A549 (cell line): ENCODE measurements at regions not wholly inside any gene's neighbourhood (a gene's known extent, or its start where the extent isn't known, plus 50 kb on each side); places are given as distances from the start of the nearest gene placed in this dataset.

ENCODE experiments used
- ATAC-seq, 2 experiments: fragments of 200-7000 bp in 1 of 2; fragments of >200 bp in 1 of 2; cut with Nextera tagmentation in 1 of 2; cut with Tn5 transposase in 1 of 2; 3 replicates each; pipeline versions ENCODE4 v1.8.0 to v1.9.1; 2018 to 2020; ENCODE audit warnings: mild to moderate bottlenecking in 1 of 2, moderate library complexity in 1 of 2
- CTCF ChIA-PET: fragments of 300-600 bp; sonication (Branson Sonifier 250); formaldehyde crosslinking; extraction: SDS; loops from one replicate; lab custom pipeline; 2021; ENCODE audit warnings: antibody characterized with exemption, inconsistent platforms; lab: Yijun Ruan, JAX
- POLR2A ChIA-PET: fragments of 350-600 bp; formaldehyde crosslinking; extraction: SDS; loops from one replicate; lab custom pipeline; 2021; ENCODE audit warnings: antibody characterized with exemption, inconsistent platforms; lab: Yijun Ruan, JAX
- DNase-seq, 2 experiments: peaks; one replicate each; pipeline versions ENCODE4 v3.0.0 to v3.0.0-alpha.2; 2011 to 2016; ENCODE audit warnings: low read depth in 1 of 2, low spot score in 1 of 2
- FAIRE-seq: peaks from 2 replicates; lab custom pipeline; 2011; peaks lifted over from hg19 to GRCh38; lab: Jason Lieb, UNC
- H3K27ac ChIP-seq, 2 experiments: fragments of >200 bp; sonication (Bioruptor Twin); formaldehyde crosslinking; 3 replicates each; pipeline ENCODE4 v1.5.1; 2016 to 2017
- H3K4me1 ChIP-seq: fragments of >200 bp; sonication (Bioruptor Twin); formaldehyde crosslinking; 3 replicates; pipeline ENCODE4 v1.6.1; 2016
- H3K4me2 ChIP-seq: fragments of >200 bp; sonication (Bioruptor Twin); formaldehyde crosslinking; 3 replicates; pipeline ENCODE4 v1.6.1; 2016
- H3K4me3 ChIP-seq: fragments of >200 bp; sonication (Bioruptor Twin); formaldehyde crosslinking; 3 replicates; pipeline ENCODE4 v1.5.1; 2016
- H3K9me3 ChIP-seq: fragments of >200 bp; sonication (Bioruptor Twin); formaldehyde crosslinking; 3 replicates; pipeline ENCODE4 v1.6.1; 2016
- BCL3 ChIP-seq: fragments of >200 bp; sonication (Bioruptor Twin); formaldehyde crosslinking; IDR thresholded peaks from 3 replicates; pipeline ENCODE4 v1.6.1; 2016
- CBX8 ChIP-seq: fragments of 200-600 bp; sonication (generic); IDR thresholded peaks from 2 replicates; pipeline ENCODE4 v1.6.1; 2016
- CHD4 ChIP-seq: fragments of 200-600 bp; sonication (generic); IDR thresholded peaks from 2 replicates; pipeline ENCODE4 v1.6.1; 2016; ENCODE audit warnings: antibody characterized with exemption, mild to moderate bottlenecking, borderline replicate concordance
- FOSB ChIP-seq: fragments of 250-450 bp; sonication (Bioruptor Pico); IDR thresholded peaks from 2 replicates; pipeline ENCODE4 v1.5.0; 2020; ENCODE audit warnings: mild to moderate bottlenecking, moderate library complexity
- FOSL2 ChIP-seq, 2 experiments: fragments of 450-650 bp in 1 of 2; fragments of >200 bp in 1 of 2; sonication (Bioruptor Twin) in 1 of 2; formaldehyde crosslinking; IDR thresholded peaks; 2 replicates each; pipeline versions ENCODE4 v1.5.0 to v1.6.1; 2016 to 2020; ENCODE audit warnings: mild to moderate bottlenecking in 1 of 2, moderate library complexity in 1 of 2
- HES2 ChIP-seq: fragments of >200 bp; sonication (Bioruptor Twin); formaldehyde crosslinking; IDR thresholded peaks from 2 replicates; pipeline ENCODE4 v1.6.1; 2016
- KDM1A ChIP-seq: fragments of 200-600 bp; sonication (generic); IDR thresholded peaks from 2 replicates; pipeline ENCODE4 v1.6.1; 2016; ENCODE audit warnings: low read depth, mild to moderate bottlenecking
- KDM5A ChIP-seq: fragments of 200-600 bp; sonication (generic); IDR thresholded peaks from 2 replicates; pipeline ENCODE4 v1.6.1; 2016; ENCODE audit warnings: antibody characterized with exemption, mild to moderate bottlenecking
- MAFK ChIP-seq: fragments of 450-650 bp; IDR thresholded peaks from 2 replicates; pipeline ENCODE4 v1.6.1; 2014; ENCODE audit not compliant: partially characterized antibody
- MYC ChIP-seq: IDR thresholded peaks from 2 replicates; pipeline ENCODE4 v1.6.1; 2012; ENCODE audit warnings: mild to moderate bottlenecking, inconsistent platforms, low read length, improper control_type of control experiment, borderline replicate concordance
- POLR2A ChIP-seq: IDR thresholded peaks from 2 replicates; pipeline ENCODE4 v1.6.1; 2012; ENCODE audit warnings: mild to moderate bottlenecking, low read length
- POLR2AphosphoS2 ChIP-seq: conservative IDR thresholded peaks from 2 replicates; pipeline ENCODE4 v1.6.1; 2012; ENCODE audit warnings: low read length, improper control_type of control experiment, inconsistent platforms
- RCOR1 ChIP-seq: fragments of 150-350 bp; IDR thresholded peaks from 2 replicates; pipeline ENCODE4 v1.6.1; 2014; ENCODE audit warnings: antibody characterized with exemption, low read length, low read depth
- REST ChIP-seq: fragments of 200-600 bp; sonication (generic); IDR thresholded peaks from 2 replicates; pipeline ENCODE4 v1.6.1; 2016; ENCODE audit warnings: antibody characterized with exemption, mild to moderate bottlenecking, moderate library complexity
- RNF2 ChIP-seq: fragments of 200-600 bp; sonication (generic); IDR thresholded peaks from 2 replicates; pipeline ENCODE4 v1.6.1; 2016; ENCODE audit warnings: low read depth, mild to moderate bottlenecking, antibody characterized with exemption, moderate library complexity, borderline replicate concordance
- TP53 ChIP-seq: fragments of 250-450 bp; sonication (Bioruptor Pico); IDR thresholded peaks from 2 replicates; pipeline ENCODE4 v1.5.0; 2021; ENCODE audit warnings: mild to moderate bottlenecking, moderate library complexity
- ZC3H11A ChIP-seq: fragments of 450-650 bp; IDR thresholded peaks from 2 replicates; pipeline ENCODE4 v1.6.1; 2014; ENCODE audit warnings: antibody characterized with exemption, mild to moderate bottlenecking
- ZSCAN20 ChIP-seq: fragments of 250-450 bp; sonication (Bioruptor Pico); IDR thresholded peaks from 2 replicates; pipeline ENCODE4 v1.8.0; 2022; ENCODE audit warnings: mild to moderate bottlenecking, moderate library complexity
- WGBS: methylation state at CpG from one replicate; pipeline ENCODE4 v1.1.6; 2017; ENCODE audit errors: missing lambda C conversion rate; 5-methylcytosine and 5-hydroxymethylcytosine counted together
- TF ChIP-seq, protein P1 (sequence below): fragments of >200 bp; sonication (Bioruptor Twin); formaldehyde crosslinking; IDR thresholded peaks from 3 replicates; pipeline ENCODE4 v1.5.1; 2016

- WGBS, result 54% methylated on average over 3 of the region's 6 CpGs
- no peak overlapping the region for H3K4me3 ChIP-seq
- FAIRE-seq (no peak), ATAC-seq (no peak)
- H3K27ac ChIP-seq, result no peak overlapping the region
- no peak overlapping the region for H3K4me2 ChIP-seq
- TF ChIP-seq POLR2AphosphoS2 (no peak), RCOR1 (no peak), MAFK (no peak), HES2 (no peak), TP53 (CRISPR knock-in tag) (no peak), FOSL2 (IDR thresholded peaks at IDR 0.05) (no peak), FOSL2 (CRISPR knock-in tag; IDR thresholded peaks at IDR 0.05) (no peak), CHD4 (no peak), REST (no peak), FOSB (CRISPR knock-in tag) (no peak)
- TF ChIP-seq, protein P1, sequence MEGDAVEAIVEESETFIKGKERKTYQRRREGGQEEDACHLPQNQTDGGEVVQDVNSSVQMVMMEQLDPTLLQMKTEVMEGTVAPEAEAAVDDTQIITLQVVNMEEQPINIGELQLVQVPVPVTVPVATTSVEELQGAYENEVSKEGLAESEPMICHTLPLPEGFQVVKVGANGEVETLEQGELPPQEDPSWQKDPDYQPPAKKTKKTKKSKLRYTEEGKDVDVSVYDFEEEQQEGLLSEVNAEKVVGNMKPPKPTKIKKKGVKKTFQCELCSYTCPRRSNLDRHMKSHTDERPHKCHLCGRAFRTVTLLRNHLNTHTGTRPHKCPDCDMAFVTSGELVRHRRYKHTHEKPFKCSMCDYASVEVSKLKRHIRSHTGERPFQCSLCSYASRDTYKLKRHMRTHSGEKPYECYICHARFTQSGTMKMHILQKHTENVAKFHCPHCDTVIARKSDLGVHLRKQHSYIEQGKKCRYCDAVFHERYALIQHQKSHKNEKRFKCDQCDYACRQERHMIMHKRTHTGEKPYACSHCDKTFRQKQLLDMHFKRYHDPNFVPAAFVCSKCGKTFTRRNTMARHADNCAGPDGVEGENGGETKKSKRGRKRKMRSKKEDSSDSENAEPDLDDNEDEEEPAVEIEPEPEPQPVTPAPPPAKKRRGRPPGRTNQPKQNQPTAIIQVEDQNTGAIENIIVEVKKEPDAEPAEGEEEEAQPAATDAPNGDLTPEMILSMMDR, result no peak
- TF ChIP-seq, all 56 proteins: peak for 0
- CTCF ChIA-PET, result interaction anchor here (0.6 kb wide), 1 partner anchor 94 kb away, joined by 5 read pairs; no protein-coding TSS in a partner anchor
- Histone ChIP-seq H3K4me1 (no peaks in the 10 kb centered on the region), H3K9me3 (no peaks in the 10 kb centered on the region)
- POLR2A ChIA-PET, result no interaction called here
- no peak for DNase-seq
Observed at GRCh38 chr5:2640717-2641116, 110.8 kb downstream of the IRX2 start.

GRCh38 chr5:2639425-2639824 is 112.1 kb downstream of the IRX2 start:
- no peak for TF ChIP-seq KDM1A
- no peak for TF ChIP-seq BCL3
- TF ChIP-seq POLR2A, result no peak
- TF ChIP-seq ZC3H11A, result no peak
- no peak for TF ChIP-seq KDM5A
- no peak for TF ChIP-seq CBX8
- no peak for TF ChIP-seq RNF2
- no peak for TF ChIP-seq ZSCAN20
- TF ChIP-seq MYC, result no peak
- Histone ChIP-seq H3K9me3 (no peaks in the 10 kb centered on the region), H3K27ac (no peak overlapping the region), H3K4me3 (no peak overlapping the region), H3K4me1 (no peaks in the 10 kb centered on the region), H3K4me2 (no peak overlapping the region)
- no peak for FAIRE-seq
- POLR2A ChIA-PET, result no interaction called here
- 55% methylated on average over 5 of the region's 5 CpGs for WGBS
- no peak for ATAC-seq
- CTCF ChIA-PET, result no interaction called here
- no peak for DNase-seq
